GM12892 (cell line): ENCODE measurements at regions not wholly inside any gene's neighbourhood (a gene's known extent, or its start where the extent isn't known, plus 50 kb on each side); places are given as distances from the start of the nearest gene placed in this dataset.

Experiments used
- POLR2A ChIP-seq: IDR thresholded peaks from 2 replicates; pipeline ENCODE4 v1.6.1; 2011; ENCODE audit warnings: low read depth, low read length, control low read depth
- POLR2AphosphoS5 ChIP-seq: IDR thresholded peaks from 2 replicates; pipeline ENCODE4 v1.6.1; 2011; ENCODE audit warnings: low read depth, low read length, control low read depth

- TF ChIP-seq POLR2A (no peak), POLR2AphosphoS5 (no peak)
These were observed 91.2 kb upstream of the XAGE2 start for GRCh38 chrX:52277666-52278065.
